Hematopoietic multipotent progenitor cell treated with erythropoietin and hydrocortisone succinate and interleukin-3 and kit ligand, for 17 days (in vitro differentiated cells): ENCODE measurements at regions not wholly inside any gene's neighbourhood (a gene's known extent, or its start where the extent isn't known, plus 50 kb on each side); places are given as distances from the start of the nearest gene placed in this dataset.
"Not testable (repeated sequence)": the region's sequence is repeated elsewhere in the genome, so short reads cannot be mapped to it uniquely, and the experiment has no call there.

Experiments used
- DNase-seq: peaks from one replicate; pipeline ENCODE4 v3.0.0-alpha.2; 2015; ENCODE audit warnings: low spot score

DNA sequence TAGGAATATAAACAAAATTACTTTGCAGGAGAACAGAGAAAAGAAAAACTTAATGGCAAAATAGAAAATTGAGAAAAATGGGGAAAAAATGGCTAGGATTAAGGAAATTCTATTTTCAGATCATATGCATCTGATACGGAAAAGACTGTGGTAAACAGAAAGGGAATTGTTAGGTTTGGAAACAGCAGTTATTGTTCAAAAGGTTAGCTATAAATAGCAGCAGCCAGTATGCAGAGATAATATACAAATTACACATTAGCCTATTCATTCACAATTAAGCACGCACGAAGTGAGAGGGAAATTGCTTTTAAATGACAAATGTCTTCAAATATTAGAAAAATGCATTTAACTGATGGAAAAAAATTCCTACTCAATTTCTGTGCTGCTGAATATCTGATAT is 224.1 kb upstream of the FAM3C start:
- no peak for DNase-seq

DNA sequence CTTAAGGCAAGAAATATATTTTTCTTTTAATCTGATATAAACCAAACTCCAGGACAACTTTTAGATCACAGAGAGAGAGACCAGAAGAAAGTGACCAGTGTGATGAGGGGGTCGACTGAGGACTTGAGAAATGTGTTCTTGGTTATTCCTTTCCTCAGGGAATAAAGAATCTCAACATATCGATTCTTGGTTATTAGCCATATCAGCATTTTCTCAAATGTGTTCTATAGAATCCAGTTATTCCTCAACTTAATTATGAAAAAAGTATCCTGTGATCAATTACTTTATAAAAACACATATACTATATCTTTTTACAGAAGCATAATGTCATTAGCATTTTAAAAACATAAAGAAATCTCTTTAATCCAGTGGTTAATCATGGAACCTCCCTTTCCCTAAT is 222.1 kb upstream of the FAM3C start:
- DNase-seq, result no peak

DNA sequence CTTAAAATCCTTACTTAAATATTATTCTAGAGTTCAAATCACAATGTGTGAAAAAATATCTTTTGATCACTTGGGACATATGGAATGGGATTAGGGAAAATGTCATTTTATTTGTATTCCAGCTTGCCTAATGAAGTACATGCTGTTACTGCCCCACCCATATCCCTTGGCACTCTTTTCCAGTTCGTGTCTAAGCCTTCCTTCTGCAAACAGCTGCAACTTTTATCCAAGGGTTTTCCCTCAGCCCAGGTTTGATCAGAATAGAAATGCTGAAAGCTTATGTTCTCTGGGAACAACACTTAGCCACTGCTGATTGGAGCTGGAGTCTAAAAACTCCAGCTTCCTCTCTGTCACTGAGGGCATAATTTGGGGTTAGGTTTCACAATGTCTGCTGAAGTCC is 214.1 kb upstream of the FAM3C start:
- no peak for DNase-seq

DNA sequence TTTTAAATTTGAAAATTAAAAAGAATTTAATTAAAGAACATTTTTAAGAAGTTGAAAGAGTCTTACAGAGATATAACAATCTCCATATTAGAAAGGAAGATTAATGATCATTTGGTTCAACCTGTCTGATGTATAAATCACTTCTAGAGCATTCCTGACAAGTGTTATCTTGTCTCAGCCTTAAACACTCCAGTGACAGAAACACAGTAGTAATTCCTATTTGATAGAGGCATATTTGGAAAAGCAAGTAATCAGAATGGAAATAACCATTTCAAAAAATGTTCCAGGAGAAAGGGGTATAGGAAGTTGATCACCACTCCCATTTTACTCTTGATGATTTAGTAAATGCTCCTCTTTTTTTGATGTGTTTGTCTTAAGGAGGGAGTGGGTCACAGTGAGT is 213.1 kb upstream of the FAM3C start:
- no peak for DNase-seq

DNA sequence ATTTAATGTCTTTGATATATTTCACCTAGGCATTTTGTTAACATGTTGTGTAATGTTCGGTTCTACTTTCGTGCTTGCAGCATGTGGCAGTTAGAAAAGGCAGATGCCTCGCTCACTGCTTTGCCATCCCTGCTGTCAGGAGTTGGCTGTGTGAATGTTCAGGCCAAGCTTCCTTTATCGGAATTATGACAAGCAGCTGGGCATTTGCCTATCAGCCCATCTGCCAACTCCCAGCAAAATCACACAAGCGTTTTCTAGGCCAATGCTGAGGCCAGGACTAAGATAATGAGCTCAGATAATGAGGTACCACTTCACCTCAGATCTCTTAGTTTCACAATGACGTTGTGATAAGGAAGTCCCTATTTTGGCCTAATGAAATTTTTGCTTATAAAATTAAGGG is 212.7 kb upstream of the FAM3C start:
- no peak for DNase-seq

DNA sequence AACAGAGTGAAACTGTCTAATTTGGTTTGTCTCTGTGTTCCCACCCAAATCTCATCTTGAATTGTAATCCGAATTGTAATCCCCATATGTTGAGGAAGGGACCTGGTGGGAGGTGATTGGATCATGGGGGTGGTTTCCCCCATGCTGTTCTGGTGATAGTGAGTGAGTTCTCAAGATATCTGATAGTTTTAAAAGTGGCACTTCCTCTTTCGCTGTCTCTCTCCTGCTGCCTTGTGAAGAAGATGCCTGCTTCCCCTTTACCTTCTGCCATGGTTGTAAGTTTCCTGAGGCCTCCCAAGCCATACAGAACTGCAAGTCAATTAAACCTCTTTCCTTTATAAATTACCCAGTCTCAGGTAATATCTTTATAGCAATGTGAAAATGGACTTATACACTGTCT is 212.1 kb upstream of the FAM3C start:
- not testable (repeated sequence) for DNase-seq

DNA sequence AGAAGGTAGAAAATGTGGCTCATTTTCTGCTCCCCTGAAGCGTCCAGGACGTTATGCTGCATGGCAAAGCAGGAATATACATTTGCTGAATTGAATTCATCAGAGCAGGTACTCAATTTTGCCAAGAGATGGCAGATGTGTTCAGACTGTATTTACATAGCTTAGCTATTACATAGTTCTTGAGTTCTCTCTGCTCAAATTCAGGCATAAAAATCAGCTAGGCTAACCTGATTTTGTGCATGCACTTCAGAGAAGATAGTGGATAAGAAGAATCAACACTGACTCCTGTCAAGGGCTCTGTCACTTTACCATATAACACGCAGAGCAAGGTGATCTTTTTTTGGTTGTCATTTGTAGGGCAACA is 209.2 kb upstream of the FAM3C start:
- no peak for DNase-seq

DNA sequence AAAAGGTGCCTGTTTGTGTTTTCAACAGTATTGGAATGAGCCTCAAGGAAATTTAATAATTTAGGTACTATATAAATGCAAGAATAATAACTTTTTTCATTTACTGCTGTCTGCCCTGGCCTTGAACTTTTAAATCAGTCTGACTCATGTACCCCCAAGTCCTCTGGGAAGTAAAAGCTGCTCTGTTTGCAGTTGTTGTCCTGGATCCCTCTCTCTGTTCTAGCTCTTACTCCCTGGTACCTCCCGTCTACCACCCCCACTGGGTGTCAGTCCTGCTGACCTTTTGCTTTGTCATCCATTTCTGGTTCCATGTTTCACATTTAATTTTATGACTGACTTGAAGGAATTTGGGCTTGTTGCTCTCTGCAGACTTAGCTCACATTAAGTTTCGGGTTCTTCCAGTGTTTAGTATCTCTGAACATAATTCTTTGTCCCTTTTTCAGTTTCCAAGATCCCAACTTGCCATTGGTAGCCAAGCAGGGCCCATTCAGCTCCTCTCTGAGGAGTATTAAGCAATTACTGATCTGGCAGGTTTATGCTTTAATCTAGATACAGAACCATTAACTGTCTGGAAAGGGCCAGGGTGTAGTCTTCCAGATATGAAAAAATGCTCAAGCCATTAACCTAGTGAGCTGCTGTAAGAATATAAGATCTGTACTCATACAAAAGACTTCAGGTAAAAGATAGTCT is 208.7 kb upstream of the FAM3C start:
- no peak for DNase-seq

DNA sequence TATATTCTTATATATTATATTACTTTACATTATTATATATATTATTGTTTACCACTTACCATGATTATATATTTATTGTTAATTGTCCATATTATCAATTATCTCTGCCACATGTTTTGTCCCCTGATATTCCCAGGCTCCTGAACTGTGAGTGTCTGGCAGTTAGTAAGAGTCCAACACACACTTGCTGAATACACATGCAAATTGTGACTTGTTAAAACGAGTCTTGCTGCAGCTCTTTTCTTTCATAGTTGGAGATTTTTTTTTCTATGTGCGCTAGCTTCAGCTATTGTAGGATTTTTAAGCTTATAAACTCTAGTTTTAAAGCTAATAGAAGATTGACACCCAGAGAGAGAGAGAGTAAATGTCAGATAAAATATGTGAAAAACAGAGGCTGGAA is 207.8 kb upstream of the FAM3C start:
- no peak for DNase-seq

DNA sequence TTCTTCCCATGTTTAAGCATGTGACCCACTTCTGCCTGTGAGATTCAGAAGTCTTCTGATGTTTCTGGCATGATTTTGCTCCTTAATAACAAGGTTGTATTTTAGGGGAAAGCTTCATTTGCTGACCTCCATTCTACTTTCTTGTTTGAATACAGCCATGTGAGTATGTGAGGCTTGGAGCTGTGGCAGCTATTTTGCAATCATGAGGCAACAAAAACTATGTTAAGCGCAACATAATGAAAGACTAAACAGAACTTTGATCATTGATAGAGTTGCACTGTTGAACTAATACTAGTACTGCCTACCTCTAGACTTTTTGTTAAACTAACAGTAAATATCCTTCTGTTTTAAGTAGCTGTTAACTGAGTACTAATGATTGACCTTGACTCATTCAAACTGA is 203.8 kb upstream of the FAM3C start:
- DNase-seq, result no peak

DNA sequence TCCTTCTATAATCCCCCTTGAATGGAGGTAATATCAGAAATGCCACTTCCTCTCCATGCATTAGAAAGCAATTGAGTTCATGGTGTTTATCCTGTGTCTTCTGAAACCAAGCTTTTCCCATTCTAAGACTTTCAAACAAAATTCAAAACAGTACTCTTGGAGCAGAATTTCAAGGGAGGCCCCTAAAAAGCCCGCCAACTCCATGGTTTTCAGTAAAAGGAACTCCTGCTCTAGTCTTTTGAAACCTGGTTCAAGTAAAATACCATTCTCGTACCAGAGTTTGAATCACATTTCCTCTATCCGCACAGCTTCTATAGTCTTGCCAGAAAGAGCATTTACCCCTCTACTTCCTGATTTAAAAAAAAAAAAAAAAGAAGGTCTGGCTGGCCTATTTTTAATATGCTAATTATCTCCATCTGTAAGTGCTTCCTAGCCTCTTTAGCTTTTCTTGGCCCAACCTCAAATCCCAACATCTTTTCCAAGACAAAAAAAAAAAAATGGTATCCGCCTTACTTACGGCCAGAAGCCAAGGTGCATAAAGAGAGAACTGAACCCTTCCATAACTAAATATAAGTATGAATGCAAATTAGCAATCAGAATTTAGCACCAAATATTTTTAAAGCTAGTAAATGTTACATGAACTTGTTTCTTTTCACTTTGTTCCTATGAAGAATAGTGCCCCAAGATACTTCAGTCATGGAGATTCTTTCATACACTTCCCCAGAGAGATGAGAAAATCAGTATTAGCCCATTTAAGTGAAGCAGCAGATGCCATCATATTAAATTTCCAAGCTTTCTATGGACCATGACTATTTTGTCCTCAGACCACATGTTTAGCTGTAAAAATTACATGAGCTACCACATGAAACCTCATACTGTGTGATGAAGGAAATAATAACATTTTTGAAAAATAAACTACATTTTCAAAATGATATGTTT is 199.9 kb upstream of the FAM3C start:
- no peak for DNase-seq

DNA sequence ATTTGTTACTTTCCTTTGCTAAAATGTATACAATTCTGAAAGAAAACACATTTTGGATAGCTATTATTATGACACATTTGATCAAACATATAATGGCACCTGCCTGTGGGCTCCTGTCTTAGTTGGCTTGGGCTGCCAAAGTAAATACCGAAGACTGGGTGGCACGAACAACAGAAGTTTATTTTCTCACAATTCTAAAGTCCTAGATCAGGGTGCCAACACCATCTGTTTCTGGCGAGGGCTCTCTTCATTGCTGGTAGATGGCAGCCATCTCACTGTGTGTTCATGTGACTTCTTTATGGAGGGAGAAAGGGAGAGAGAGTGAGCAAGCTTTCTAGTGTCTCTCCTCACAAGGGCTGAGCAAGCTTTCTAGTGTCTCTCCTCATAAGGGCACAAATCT is 195.8 kb upstream of the FAM3C start:
- DNase-seq, result no peak

DNA sequence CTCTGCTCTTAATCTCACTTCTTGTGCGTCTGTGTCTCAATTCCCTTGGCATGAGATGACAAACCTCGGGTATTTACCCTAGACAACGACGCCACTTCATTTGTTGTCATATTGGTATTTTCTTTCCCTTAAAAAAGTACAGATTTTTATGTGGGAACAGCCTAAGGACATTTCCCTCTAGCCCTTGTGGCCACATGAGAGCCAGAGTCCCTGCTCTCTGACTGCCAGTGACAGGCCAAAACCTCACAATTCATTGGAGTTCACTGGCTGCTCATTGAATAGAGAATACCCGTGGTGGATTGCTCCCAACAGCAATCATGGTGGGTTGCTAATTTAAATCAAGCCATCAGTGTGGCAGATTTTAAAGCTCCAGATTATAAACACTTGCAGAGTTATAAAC is 191.3 kb upstream of the FAM3C start:
- DNase-seq, result no peak

DNA sequence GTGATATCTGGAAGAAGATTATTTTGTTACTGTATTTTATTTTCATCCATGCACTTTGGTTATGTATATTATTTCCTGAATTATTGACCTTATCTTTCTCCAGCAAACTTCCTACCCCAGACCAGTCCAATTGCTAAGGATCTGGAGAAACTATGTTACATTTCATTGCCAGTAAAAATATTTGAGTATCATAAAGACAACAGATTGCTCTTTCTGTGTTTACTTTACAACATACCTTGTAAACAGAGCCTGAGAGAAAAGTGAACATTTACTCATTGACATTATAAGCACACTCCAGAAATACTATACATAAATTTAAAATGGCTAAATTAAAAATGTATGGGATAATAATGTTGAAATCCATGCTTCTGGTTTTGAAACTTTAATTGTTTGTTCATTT is 186.2 kb upstream of the FAM3C start:
- no peak for DNase-seq

DNA sequence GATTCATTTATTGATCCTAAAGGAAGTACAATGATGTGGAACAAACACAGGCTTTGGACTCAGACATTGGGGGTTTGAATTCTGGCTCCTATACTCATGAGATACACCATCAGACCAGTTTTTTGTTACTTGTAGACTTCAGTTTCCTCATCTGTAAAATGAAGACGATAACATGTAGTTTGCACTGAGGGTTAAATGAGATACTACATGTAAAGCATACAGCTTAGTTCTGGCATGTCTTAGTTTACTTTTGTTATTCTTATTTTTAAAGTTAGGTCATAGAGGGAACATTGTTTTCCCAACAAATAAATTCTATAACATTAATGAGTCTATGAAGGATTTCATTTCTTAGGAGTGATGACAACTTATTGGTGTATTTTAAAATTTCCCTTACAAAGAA is 183.5 kb upstream of the FAM3C start:
- no peak for DNase-seq

DNA sequence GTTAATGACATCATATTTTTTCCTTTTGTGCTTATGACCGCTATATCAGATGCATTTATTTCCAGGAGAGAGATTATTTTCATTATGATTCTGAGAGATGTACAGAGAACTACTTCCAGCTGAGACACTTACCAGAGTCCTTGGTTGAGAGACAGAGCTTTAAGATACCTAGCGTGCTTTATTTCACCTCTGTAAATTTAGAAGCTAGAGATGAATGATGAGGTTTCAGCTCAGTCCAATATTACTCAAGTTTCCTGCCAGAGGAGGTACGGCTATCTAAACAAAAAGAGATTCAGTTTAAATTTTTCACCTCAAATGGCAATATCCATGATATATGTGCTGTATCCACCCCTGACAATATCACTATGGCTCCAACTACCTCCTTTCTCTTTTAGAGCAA is 182.6 kb upstream of the FAM3C start:
- DNase-seq, result no peak

DNA sequence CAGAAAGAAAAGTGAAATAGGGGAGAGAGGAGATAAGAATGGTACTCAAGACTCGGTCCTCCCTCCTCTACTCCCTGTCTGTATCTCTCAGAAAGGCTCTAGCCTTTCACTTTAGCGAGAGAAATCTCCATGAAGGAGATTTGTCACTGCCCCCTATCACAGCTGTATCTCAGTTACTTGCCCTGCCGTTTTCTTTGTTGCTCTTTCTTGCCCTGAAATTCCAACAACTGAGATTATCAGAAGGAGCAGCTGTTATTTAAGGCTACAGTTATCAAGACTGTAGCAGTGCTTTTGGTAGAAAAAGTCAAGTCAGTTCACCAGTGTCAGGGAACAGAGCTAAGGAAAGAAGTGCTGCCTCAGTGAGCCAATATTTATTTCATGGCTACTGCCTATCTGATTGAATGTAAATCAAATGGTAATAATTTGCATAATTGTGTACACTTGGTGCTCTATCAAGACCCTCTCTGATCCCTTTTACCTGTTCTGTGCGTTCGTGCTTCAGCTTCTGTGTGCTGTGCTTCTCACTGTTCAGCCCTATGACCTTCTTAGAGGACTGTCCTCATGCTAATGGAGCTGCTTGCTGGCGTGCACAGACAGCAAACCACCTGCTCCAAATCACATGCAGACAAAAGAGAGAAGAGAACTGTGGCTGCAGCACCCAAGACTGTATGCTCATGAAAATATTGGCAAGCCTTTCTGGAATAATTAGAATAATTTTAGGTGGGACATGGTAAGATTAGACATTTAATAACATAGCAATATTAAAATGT is 180.2 kb upstream of the FAM3C start:
- DNase-seq, result no peak

DNA sequence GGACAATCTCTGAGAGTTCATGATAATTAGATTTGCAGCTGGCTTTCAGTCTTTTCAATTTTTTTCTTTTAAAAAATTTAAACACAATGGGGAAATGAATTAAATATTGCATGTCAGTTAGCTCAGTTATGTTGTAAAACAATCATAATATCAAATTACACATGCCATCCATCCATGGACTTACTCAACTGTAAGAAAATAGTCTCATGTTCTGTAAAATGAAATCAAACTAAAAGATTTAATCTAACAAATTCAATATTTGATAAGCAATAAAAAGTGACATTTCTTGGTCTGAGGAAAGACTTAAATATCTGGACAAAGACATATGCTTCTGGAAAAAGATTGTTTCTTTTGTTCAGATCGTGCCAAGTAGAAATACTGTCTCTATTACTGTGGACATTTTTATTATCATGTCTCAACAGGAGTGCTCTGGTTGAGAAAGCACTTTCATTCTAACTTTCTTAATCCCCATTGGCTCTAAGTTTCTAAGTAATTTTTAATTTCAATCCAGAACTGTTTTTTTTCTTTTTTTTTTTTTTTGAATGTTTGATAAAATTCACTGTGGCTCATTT is 179.2 kb upstream of the FAM3C start:
- DNase-seq, result no peak

DNA sequence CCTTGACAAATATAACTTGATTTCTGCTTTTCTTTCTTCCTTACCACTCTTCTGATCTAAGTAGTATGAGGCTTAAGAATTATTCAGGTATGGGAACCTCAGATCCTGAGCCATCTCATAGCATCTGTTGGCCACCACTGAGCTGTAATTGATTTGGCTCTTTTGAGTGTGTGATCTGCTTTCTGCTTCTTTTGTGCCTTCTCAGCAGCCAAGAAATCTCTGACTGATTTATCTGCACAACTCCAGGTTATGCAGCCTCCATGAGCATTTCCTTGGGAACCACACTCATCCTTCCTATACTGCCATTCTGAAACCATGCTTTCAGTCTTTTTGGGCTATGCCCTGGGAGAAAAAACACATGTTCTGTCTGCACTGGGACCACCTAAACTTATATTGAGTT is 178.0 kb upstream of the FAM3C start:
- DNase-seq, result no peak

DNA sequence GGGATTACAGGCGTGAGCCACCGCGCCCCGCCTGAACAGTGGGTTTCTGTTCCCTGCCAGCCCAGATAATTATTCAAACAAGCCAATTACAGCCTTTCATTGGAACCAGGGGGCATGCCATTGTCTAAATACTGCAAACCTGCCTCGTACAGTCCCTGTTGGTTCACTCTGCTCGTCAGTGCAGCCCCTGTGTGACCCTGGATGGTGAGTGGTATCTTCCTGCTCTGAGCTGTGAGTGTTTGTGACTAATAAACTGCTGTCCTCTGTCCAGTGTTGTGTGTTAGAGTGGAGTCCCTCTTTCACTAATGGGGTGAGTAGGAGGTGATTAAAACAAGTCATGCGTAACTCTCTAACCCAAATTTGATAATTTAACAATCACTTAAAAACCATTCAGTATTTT is 176.5 kb upstream of the FAM3C start:
- no peak for DNase-seq

DNA sequence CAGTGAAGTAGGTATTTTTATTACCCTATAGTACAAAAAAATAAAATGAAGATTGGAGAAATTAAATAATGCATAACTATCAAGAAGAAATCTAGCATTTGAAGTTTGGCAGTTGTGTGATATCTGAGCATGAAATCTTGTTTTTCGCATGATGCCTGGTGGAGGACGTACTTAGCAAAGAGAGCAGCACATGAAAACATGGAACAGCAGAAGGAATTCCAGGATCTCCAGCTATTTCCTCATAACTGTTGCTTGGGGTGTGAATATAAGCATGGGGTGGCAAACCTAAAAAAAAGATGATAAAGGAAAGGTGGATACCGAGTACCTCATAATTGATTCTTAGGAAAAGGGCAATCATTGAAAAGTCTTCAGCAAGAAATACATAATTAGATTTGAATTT is 174.3 kb upstream of the FAM3C start:
- no peak for DNase-seq

DNA sequence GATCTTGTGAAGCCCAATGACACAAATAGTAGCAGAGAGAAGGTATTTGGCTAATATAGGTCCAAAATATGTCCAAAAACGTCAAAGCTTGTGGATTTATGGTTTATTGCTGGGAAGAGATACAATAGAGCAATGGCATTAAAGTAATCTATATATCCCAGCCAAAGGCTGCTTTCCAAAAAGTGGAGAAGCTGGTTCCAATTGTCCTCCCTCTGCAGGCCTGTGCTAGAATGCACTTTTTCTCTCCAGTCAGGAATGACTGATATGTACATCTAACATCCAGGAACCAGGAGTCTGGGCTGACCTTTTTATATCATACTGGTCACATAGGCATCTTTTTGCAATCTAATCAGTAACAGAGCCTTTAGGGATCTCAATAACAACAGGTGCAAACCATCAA is 167.1 kb upstream of the FAM3C start:
- DNase-seq, result no peak

DNA sequence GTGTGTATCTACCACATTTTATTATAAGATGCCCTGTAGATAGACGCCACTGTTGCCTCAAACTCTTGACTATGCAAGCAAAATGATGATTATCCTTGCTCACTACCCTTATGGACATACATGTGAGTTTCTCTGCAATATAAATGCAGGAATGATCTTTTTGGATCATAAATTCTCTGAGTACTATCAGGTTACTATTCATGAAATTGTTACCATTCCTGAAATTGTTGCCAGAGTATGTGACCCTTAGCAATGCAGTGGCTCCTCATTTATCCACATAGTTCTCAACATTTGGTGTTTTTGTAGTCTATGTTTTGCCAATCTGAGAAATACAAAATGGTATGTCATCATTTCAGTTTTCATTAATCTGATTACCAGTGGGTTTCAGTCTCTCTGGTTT is 166.2 kb upstream of the FAM3C start:
- DNase-seq, result no peak
